ENCODE measurements at regions not wholly inside any gene's neighbourhood (a gene's known extent, or its start where the extent isn't known, plus 50 kb on each side); places are given as distances from the start of the nearest gene placed in this dataset.

DNA sequence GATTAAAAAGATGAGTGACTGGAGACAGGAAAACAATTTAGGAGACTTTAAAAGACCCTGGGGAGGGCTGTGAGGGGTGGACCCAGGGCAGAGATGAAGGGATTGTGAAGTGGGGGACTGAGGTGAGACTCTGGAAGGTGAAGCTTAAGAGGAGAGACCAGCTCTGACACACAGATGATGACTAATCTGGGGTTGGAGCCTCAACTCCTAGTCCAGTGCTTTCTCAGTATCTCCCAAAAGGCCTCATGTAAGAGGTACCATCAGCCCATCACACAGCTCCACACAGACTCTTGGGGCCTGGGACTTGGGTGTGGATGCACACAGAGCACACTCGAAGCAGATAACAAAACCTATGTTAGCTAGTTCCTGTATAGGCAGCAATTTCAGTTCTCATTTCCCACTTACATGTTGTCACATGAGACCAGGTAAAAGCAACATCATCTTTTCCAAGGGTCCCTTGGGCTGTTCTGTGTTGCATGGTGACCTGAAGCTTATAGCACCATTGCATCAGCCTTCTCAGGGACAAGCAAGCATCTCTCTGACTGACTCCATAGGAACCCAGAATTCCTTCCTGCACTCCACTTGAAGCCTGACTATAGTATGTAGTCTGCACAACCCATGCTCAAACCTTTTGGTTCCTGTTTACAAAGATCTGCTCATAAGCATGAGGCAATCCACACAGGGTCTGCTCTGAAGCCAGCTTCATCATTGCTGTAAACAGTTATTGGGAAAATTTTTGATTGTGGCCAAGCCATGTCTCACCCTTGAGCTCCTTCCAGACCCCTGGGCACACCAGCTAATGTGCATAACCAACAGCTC, 88.6 kb upstream of the MYCBP2 start:
- Mint-ChIP-seq H3K4me3 (no peak overlapping the region), H3K4me1 (no peaks in the 10 kb centered on the region), H3K27me3 (ENCODE audit: low read depth) (no peaks in the 10 kb centered on the region), H3K9me3 (peaks cover 8% of the 10 kb centered on the region), H3K27ac (ENCODE audit: unreplicated experiment) (no peak overlapping the region), H3K36me3 (ENCODE audit: low read depth) (peaks cover 2% of the 10 kb centered on the region)
- TF ChIP-seq, protein P1, sequence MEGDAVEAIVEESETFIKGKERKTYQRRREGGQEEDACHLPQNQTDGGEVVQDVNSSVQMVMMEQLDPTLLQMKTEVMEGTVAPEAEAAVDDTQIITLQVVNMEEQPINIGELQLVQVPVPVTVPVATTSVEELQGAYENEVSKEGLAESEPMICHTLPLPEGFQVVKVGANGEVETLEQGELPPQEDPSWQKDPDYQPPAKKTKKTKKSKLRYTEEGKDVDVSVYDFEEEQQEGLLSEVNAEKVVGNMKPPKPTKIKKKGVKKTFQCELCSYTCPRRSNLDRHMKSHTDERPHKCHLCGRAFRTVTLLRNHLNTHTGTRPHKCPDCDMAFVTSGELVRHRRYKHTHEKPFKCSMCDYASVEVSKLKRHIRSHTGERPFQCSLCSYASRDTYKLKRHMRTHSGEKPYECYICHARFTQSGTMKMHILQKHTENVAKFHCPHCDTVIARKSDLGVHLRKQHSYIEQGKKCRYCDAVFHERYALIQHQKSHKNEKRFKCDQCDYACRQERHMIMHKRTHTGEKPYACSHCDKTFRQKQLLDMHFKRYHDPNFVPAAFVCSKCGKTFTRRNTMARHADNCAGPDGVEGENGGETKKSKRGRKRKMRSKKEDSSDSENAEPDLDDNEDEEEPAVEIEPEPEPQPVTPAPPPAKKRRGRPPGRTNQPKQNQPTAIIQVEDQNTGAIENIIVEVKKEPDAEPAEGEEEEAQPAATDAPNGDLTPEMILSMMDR (conservative IDR thresholded peaks at IDR 0.05), result no peak
- DNase-seq (ENCODE audit: low read depth, low spot score), result no peak

DNA sequence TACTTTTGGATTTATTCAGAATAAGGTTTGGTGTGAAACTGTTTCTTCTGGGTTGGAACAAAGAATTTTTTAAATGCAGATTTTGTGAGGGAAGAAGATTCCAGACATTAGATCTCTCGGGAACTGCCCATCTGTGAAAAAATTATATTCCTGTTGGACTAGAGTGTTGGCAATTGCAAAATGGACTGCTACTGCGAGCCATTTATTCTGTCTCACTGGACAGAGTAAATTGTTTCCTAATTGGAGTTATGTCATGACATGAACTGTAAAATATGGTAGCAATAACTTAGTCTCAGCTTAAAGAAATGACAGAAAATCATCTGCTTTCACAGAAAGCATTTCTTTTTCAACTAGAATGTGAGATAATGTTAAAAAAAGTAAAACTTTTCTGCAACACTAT, 86.0 kb upstream of the MYCBP2 start:
- H3K27ac Mint-ChIP-seq (ENCODE audit: unreplicated experiment), result no peak overlapping the region
- no peaks in the 10 kb centered on the region for H3K4me1 Mint-ChIP-seq

DNA sequence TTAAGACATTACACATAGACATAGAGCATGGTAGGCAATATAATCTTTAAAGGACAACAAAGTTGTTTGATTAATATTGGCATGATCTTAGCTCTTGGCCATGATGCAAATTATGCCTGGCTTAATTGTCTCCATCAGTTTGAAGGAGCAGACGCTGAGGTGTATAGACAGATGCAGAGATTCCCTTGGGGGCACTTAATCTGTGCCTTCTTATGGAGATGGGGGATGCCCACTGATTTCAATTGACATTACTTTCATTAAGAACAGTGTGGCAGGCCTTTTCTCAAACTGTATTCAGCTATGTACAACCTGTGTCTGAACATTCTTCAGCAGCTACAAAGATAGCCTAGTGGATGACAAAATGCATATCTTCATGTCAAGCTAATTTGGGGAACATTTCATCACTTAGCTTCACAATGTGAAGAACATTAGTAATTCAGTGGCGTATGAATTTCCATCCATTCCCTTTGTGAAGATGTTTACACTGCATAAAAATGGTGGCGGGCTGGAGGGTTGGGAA, 85.3 kb upstream of the MYCBP2 start:
- peaks cover 2% of the 10 kb centered on the region for H3K9me3 Mint-ChIP-seq
- TF ChIP-seq, protein P1 (conservative IDR thresholded peaks at IDR 0.05), result no peak
- H3K36me3 Mint-ChIP-seq (ENCODE audit: low read depth), result no peaks in the 10 kb centered on the region
- no peak for DNase-seq (ENCODE audit: low read depth, low spot score)
- H3K27me3 Mint-ChIP-seq (ENCODE audit: low read depth), result no peaks in the 10 kb centered on the region
- H3K27ac Mint-ChIP-seq (ENCODE audit: unreplicated experiment), result no peak overlapping the region
- no peak overlapping the region for H3K4me3 Mint-ChIP-seq
- H3K4me1 Mint-ChIP-seq, result no peaks in the 10 kb centered on the region

More for the DNA sequence above, 86.0 kb upstream of the MYCBP2 start:
- Mint-ChIP-seq H3K36me3 (ENCODE audit: low read depth) (no peaks in the 10 kb centered on the region), H3K4me3 (no peak overlapping the region), H3K9me3 (peaks cover 2% of the 10 kb centered on the region), H3K27me3 (ENCODE audit: low read depth) (no peaks in the 10 kb centered on the region)
- TF ChIP-seq, protein P1 (conservative IDR thresholded peaks at IDR 0.05), result no peak
- DNase-seq (ENCODE audit: low read depth, low spot score), result no peak

DNA sequence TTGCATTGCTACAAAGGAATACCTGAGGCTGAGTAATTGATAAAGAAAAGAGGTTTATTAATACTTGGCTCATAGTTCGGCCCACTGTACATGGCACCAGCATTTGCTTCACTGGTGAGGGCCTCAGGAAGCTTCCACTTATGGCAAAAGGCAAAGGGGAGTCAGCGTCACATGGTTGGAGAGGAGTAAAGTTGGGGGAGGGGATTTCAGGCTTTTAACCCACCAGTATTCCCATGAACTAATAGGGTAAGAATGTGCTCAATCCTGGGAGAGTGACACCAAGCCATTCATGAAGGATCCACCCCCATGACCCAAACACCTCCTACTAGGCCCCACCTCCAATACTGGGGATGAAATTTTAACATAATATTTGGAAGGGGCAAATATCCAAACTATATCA, 82.5 kb upstream of the MYCBP2 start:
- no peaks in the 10 kb centered on the region for H3K36me3 Mint-ChIP-seq (ENCODE audit: low read depth)
- TF ChIP-seq, protein P1 (conservative IDR thresholded peaks at IDR 0.05), result no peak
- H3K27me3 Mint-ChIP-seq (ENCODE audit: low read depth), result no peaks in the 10 kb centered on the region
- DNase-seq (ENCODE audit: low read depth, low spot score), result no peak
- H3K27ac Mint-ChIP-seq (ENCODE audit: unreplicated experiment), result no peak overlapping the region
- no peaks in the 10 kb centered on the region for H3K4me1 Mint-ChIP-seq
- H3K4me3 Mint-ChIP-seq, result no peak overlapping the region
- H3K9me3 Mint-ChIP-seq, result peaks cover 2% of the 10 kb centered on the region

DNA sequence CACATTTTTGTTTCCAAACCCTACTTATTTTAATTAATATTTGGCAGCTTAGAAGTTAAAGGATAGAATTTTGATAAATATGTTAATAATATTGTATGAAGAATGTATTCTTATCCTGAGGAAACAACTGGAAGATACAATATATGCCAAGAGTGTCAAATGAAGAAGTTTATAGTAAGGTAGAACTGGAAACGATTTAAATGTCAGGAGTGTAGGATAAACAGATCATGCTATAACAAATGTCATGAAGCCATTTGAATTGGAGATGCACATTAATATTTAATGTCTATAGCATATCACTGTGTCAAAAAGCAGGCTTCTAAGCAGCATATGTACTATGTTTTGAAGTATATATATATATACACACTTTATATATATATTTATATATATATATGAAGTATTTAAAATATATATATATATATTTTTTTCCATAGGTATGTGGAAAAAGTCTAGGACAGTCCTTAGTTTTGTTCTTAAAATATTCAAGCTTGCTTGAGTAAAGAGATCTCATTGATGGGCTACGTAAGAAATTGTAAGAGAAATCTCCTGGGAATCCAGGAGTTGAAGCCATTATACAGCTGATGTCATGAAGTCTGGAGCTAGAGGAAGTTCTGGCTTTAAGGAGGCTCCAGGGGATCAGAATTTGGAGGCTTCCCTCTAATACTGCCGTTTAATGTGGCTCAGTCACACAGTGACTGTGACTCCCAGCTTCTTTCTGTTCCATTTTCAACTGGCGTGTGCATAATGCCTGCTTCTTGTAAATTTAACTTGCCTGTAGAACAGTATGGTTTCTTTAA, 79.9 kb upstream of the MYCBP2 start:
- peaks cover 2% of the 10 kb centered on the region for H3K9me3 Mint-ChIP-seq
- no peak for DNase-seq (ENCODE audit: low read depth, low spot score)
- no peaks in the 10 kb centered on the region for H3K36me3 Mint-ChIP-seq (ENCODE audit: low read depth)
- H3K4me3 Mint-ChIP-seq, result no peak overlapping the region
- H3K27me3 Mint-ChIP-seq (ENCODE audit: low read depth), result no peaks in the 10 kb centered on the region
- no peaks in the 10 kb centered on the region for H3K4me1 Mint-ChIP-seq
- TF ChIP-seq, protein P1 (conservative IDR thresholded peaks at IDR 0.05), result no peak
- H3K27ac Mint-ChIP-seq (ENCODE audit: unreplicated experiment), result no peak overlapping the region

Data from neural crest cell (in vitro differentiated cells).